GM12878 (cell line): ENCODE measurements at regions not wholly inside any gene's neighbourhood (a gene's known extent, or its start where the extent isn't known, plus 50 kb on each side); places are given as distances from the start of the nearest gene placed in this dataset.

Source experiments
- ATAC-seq: fragments of 200-7000 bp; cut with Tn5 transposase; 3 replicates; pipeline ENCODE4 v1.9.1; 2020; ENCODE audit warnings: mild to moderate bottlenecking, moderate library complexity
- BruUV-seq: library from RNA; stranded (reverse); fragments of 400-500 nt; replicated peaks from 2 replicates; lab custom pipeline; 2021; lab: Mats Ljungman, UMichigan
- CTCF ChIA-PET: fragments of 300-600 bp; sonication (Branson Sonifier 250); formaldehyde crosslinking; extraction: SDS; loops from one replicate; lab custom pipeline; 2021; ENCODE audit warnings: inconsistent platforms; lab: Yijun Ruan, JAX
- POLR2A ChIA-PET: fragments of 350-600 bp; formaldehyde crosslinking; extraction: SDS; loops from one replicate; lab custom pipeline; 2021; ENCODE audit warnings: inconsistent platforms; lab: Charles Lee
- RAD21 ChIA-PET: fragments of 300-600 bp; sonication (Branson Sonifier 250); formaldehyde crosslinking; loops from one replicate; lab custom pipeline; 2023; ENCODE audit warnings: antibody characterized with exemption; ENCODE audit not compliant: unreplicated experiment; lab: Charles Lee
- SMC1A ChIA-PET: fragments of 300-600 bp; sonication (Branson Sonifier 250); formaldehyde crosslinking; loops from one replicate; lab custom pipeline; 2023; ENCODE audit not compliant: unreplicated experiment, uncharacterized antibody; lab: Charles Lee
- DNase-seq: peaks from one replicate; pipeline ENCODE4 v3.0.0-alpha.2; 2011; ENCODE audit warnings: low read depth, low spot score
- FAIRE-seq: peaks from 3 replicates; lab custom pipeline; 2011; peaks lifted over from hg19 to GRCh38; lab: Jason Lieb, UNC
- H2AFZ ChIP-seq: 2 replicates; pipeline ENCODE4 v1.6.0; 2011; ENCODE audit warnings: low read depth, low read length, control low read depth; ENCODE audit not compliant: control insufficient read depth
- H3K27ac ChIP-seq: 2 replicates; pipeline ENCODE4 v1.5.1; 2011; ENCODE audit warnings: control low read depth; ENCODE audit not compliant: control insufficient read depth, insufficient read depth
- H3K27me3 ChIP-seq, 2 experiments: replicated peaks in 1 of 2; 2 replicates each; pipeline versions ENCODE4 v1.6.0 to v1.6.1; 2011; ENCODE audit warnings: low read length in 1 of 2; ENCODE audit not compliant: control insufficient read depth in 2 of 2, insufficient read depth in 2 of 2
- H3K36me3 ChIP-seq, 2 experiments: 2 replicates each; pipeline ENCODE4 v1.5.1; 2011; ENCODE audit warnings: low read length in 1 of 2; ENCODE audit not compliant: control insufficient read depth in 2 of 2, insufficient read depth in 2 of 2
- H3K4me1 ChIP-seq: 2 replicates; pipeline ENCODE4 v1.6.1; 2011; ENCODE audit warnings: mild to moderate bottlenecking, low read length, moderate library complexity, mixed read lengths; ENCODE audit not compliant: control insufficient read depth, insufficient read depth
- H3K4me2 ChIP-seq: 2 replicates; pipeline ENCODE4 v1.6.0; 2011; ENCODE audit warnings: control low read depth; ENCODE audit not compliant: control insufficient read depth, insufficient read depth
- H3K4me3 ChIP-seq: fragments of 200-600 bp; sonication (generic); 2 replicates; pipeline ENCODE4 v1.5.1; 2016
- H3K79me2 ChIP-seq: 2 replicates; pipeline ENCODE4 v1.6.0; 2011; ENCODE audit warnings: low read length; ENCODE audit not compliant: control insufficient read depth, insufficient read depth
- H3K9ac ChIP-seq: 2 replicates; pipeline ENCODE4 v1.8.0; 2011; ENCODE audit warnings: low read length, control low read depth, mixed read lengths; ENCODE audit not compliant: control insufficient read depth, insufficient read depth
- H3K9me3 ChIP-seq: replicated peaks from 3 replicates; pipeline ENCODE4 v1.5.1; 2011; ENCODE audit warnings: mild to moderate bottlenecking, low read length; ENCODE audit not compliant: control insufficient read depth, insufficient read depth
- H4K20me1 ChIP-seq: 2 replicates; pipeline ENCODE4 v1.6.0; 2011; ENCODE audit not compliant: control insufficient read depth, insufficient read depth
- CBX3 ChIP-seq: fragments of 200-600 bp; sonication (generic); IDR thresholded peaks from 2 replicates; pipeline ENCODE4 v1.6.1; 2016; ENCODE audit warnings: low read depth, borderline replicate concordance
- EGR1 ChIP-seq, 2 experiments: IDR thresholded peaks; 1 replicate in 1 of 2; 2 replicates in 1 of 2; pipeline ENCODE4 v1.6.1; 2011 to 2012; ENCODE audit warnings: low read depth in 2 of 2, low read length in 2 of 2, borderline replicate concordance in 1 of 2, mild to moderate bottlenecking in 1 of 2, moderate library complexity in 1 of 2
- GATAD2B ChIP-seq: fragments of 450-650 bp; conservative IDR thresholded peaks from 2 replicates; pipeline ENCODE4 v1.6.1; 2017; ENCODE audit warnings: low read depth, mild to moderate bottlenecking, moderate library complexity
- MTA3 ChIP-seq: IDR thresholded peaks from 2 replicates; pipeline ENCODE4 v1.6.1; 2012; ENCODE audit warnings: low read length, inconsistent platforms, borderline replicate concordance
- MXI1 ChIP-seq: fragments of 150-350 bp; IDR thresholded peaks from 2 replicates; pipeline ENCODE4 v1.6.1; 2011; ENCODE audit warnings: low read depth, mild to moderate bottlenecking, inconsistent platforms, low read length, improper control_type of control experiment
- POLR2AphosphoS5 ChIP-seq: IDR thresholded peaks from 2 replicates; pipeline ENCODE4 v1.6.1; 2011; ENCODE audit warnings: mild to moderate bottlenecking, low read length, inconsistent platforms
- POU2F2 ChIP-seq: IDR thresholded peaks from 3 replicates; pipeline ENCODE4 v1.6.1; 2011; ENCODE audit warnings: low read depth, mild to moderate bottlenecking, low read length, borderline replicate concordance
- SIN3A ChIP-seq: IDR thresholded peaks from 2 replicates; pipeline ENCODE4 v1.6.1; 2012; ENCODE audit warnings: low read depth, low read length, improper control_type of control experiment
- SKIL ChIP-seq: fragments of 450-650 bp; IDR thresholded peaks from 2 replicates; pipeline ENCODE4 v1.6.1; 2017; ENCODE audit warnings: mild to moderate bottlenecking, low read depth, inconsistent platforms; ENCODE audit not compliant: poor library complexity, severe bottlenecking
- SMARCA5 ChIP-seq: fragments of 450-650 bp; IDR thresholded peaks from 2 replicates; pipeline ENCODE4 v1.6.1; 2017; ENCODE audit warnings: mild to moderate bottlenecking
- SREBF1 ChIP-seq: IDR thresholded peaks from 2 replicates; pipeline ENCODE4 v1.6.1; 2012; ENCODE audit warnings: mild to moderate bottlenecking, low read length
- TCF3 ChIP-seq: IDR thresholded peaks from 2 replicates; pipeline ENCODE4 v1.6.1; 2012; ENCODE audit warnings: low read depth, mild to moderate bottlenecking, low read length, borderline replicate concordance; ENCODE audit not compliant: insufficient read depth
- ZBED1 ChIP-seq: IDR thresholded peaks from 2 replicates; pipeline ENCODE4 v1.6.1; 2016; ENCODE audit warnings: borderline replicate concordance
- ZBTB40 ChIP-seq: fragments of 450-650 bp; IDR thresholded peaks from 2 replicates; pipeline ENCODE4 v1.6.1; 2016; ENCODE audit warnings: mild to moderate bottlenecking, moderate library complexity, borderline replicate concordance
- WGBS: methylation state at CpG from one replicate; pipeline ENCODE4 v1.1.6; 2016; ENCODE audit warnings: low lambda C conversion rate; ENCODE audit not compliant: insufficient replicate concordance, insufficient coverage; ENCODE audit errors: missing lambda C conversion rate; 5-methylcytosine and 5-hydroxymethylcytosine counted together
- in situ Hi-C: fragments of 300-500 bp; cut with MboI; formaldehyde crosslinking; loops from 9 replicates; pipeline ENCODE4 v1.14.3; 2018; ENCODE audit warnings: mixed read lengths
- intact Hi-C: fragments of 100-400 bp; cut with micrococcal nuclease; formaldehyde crosslinking; loops from one replicate; pipeline ENCODE4 v1.14.2; 2022; ENCODE audit not compliant: unreplicated experiment

- TF ChIP-seq MXI1 (no peak), SKIL (no peak), SIN3A (no peak), GATAD2B (no peak), MTA3 (no peak)
Observed at GRCh38 chr18:71336576-71337210, 1047.8 kb downstream of the SOCS6 start (continued).

GRCh38 chr18:71329563-71329962 lies 1040.7 kb downstream of the SOCS6 start:
- 29% methylated on average over 2 of the region's 2 CpGs for WGBS
- H3K4me3 ChIP-seq: no peak overlapping the region
- ChIA-PET CTCF (interaction anchor here (1.1 kb wide), 1 partner anchor 25 kb away, joined by 3 read pairs; no protein-coding TSS in a partner anchor), RAD21 (no interaction called here), SMC1A (no interaction called here), POLR2A (no interaction called here)
- no TSS peak for BruUV-seq
- no peak overlapping the region for H3K27ac ChIP-seq
- ATAC-seq (no peak), FAIRE-seq (no peak), DNase-seq (no peak)
- H3K36me3 ChIP-seq: no peaks in the 10 kb centered on the region
- H3K9ac ChIP-seq: no peak overlapping the region
- H3K4me1 ChIP-seq: no peaks in the 10 kb centered on the region
- in situ Hi-C loops: no loop called here
- H4K20me1 ChIP-seq: no peaks in the 10 kb centered on the region
- intact Hi-C loops: no loop called here
- H3K4me2 ChIP-seq: no peak overlapping the region
- H2AFZ ChIP-seq: no peak overlapping the region
- no peaks in the 10 kb centered on the region for H3K79me2 ChIP-seq
- H3K27me3 ChIP-seq: no peaks in the 10 kb centered on the region
- H3K9me3 ChIP-seq: no peaks in the 10 kb centered on the region
- TF ChIP-seq SMARCA5: no peak
- TF ChIP-seq ZBTB40: no peak
- TF ChIP-seq ZBED1: no peak
- no peak for TF ChIP-seq CBX3
- TF ChIP-seq POLR2AphosphoS5: no peak
- no peak for TF ChIP-seq SREBF1
- TF ChIP-seq POU2F2: no peak
- no peak for TF ChIP-seq EGR1 (IDR thresholded peaks at IDR 0.05; ENCODE audit: borderline replicate concordance in 1 of 2, low read depth in 2 of 2, low read length in 2 of 2)
- no peak for TF ChIP-seq TCF3
